ENCODE measurements at regions not wholly inside any gene's neighbourhood (a gene's known extent, or its start where the extent isn't known, plus 50 kb on each side); places are given as distances from the start of the nearest gene placed in this dataset.
A peak's percentile ranks its signal among the peaks of the same experiment; 100 is the strongest.

DNA sequence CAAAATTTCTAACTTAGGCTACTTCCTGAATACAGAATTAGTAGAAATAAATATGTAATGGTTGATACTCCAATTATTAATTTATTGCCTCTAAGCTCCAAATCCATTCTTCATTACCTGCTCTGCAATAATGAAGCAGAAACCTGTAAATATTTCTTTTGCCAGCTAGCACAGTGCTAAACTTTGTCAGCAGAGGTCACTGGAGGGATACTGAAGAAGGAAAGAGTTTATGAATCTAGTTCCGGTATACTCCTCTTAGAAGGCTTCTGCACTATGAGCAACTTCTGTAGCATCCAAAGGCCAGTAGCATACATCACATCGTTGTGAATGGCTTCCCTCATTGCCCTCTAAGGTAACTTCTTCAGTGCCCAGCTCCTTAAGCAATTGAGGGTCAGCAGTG is 81.0 kb upstream of the LHX8 start:
- no TSS peak for BruUV-seq (replicated peaks)
- H3K36me3 ChIP-seq (ENCODE audit: control insufficient read depth in 2 of 2, insufficient read depth in 2 of 2, low read length in 1 of 2), result no peaks in the 10 kb centered on the region
- no peak overlapping the region for H2AFZ ChIP-seq (ENCODE audit: control insufficient read depth, low read depth, low read length)
- H3K4me3 ChIP-seq, result no peak overlapping the region
- intact Hi-C loops (cut with micrococcal nuclease; ENCODE audit: unreplicated experiment), result no loop called here
- ChIA-PET POLR2A (no interaction called here), RAD21 (ENCODE audit: unreplicated experiment) (no interaction called here), CTCF (interaction anchor here (1.0 kb wide), 1 partner anchor 148 kb away, joined by 3 read pairs; no protein-coding TSS in a partner anchor), SMC1A (ENCODE audit: uncharacterized antibody, unreplicated experiment) (no interaction called here)
- no peaks in the 10 kb centered on the region for H4K20me1 ChIP-seq (ENCODE audit: control insufficient read depth, insufficient read depth)
- H3K27me3 ChIP-seq (replicated peaks in 1 of 2; ENCODE audit: control insufficient read depth in 2 of 2, insufficient read depth in 2 of 2, low read length in 1 of 2), result no peaks in the 10 kb centered on the region
- DNase-seq (ENCODE audit: low read depth, low spot score) (no peak), FAIRE-seq (no peak), ATAC-seq (0 out of 3 replicates have a peak, but pooled peaks have one; percentile 30)
- no peaks in the 10 kb centered on the region for H3K79me2 ChIP-seq (ENCODE audit: control insufficient read depth, insufficient read depth, low read length)
- in situ Hi-C loops (cut with MboI), result no loop called here
- no peak overlapping the region for H3K9ac ChIP-seq (ENCODE audit: control insufficient read depth, insufficient read depth, low read length)
- TF ChIP-seq, protein P1, sequence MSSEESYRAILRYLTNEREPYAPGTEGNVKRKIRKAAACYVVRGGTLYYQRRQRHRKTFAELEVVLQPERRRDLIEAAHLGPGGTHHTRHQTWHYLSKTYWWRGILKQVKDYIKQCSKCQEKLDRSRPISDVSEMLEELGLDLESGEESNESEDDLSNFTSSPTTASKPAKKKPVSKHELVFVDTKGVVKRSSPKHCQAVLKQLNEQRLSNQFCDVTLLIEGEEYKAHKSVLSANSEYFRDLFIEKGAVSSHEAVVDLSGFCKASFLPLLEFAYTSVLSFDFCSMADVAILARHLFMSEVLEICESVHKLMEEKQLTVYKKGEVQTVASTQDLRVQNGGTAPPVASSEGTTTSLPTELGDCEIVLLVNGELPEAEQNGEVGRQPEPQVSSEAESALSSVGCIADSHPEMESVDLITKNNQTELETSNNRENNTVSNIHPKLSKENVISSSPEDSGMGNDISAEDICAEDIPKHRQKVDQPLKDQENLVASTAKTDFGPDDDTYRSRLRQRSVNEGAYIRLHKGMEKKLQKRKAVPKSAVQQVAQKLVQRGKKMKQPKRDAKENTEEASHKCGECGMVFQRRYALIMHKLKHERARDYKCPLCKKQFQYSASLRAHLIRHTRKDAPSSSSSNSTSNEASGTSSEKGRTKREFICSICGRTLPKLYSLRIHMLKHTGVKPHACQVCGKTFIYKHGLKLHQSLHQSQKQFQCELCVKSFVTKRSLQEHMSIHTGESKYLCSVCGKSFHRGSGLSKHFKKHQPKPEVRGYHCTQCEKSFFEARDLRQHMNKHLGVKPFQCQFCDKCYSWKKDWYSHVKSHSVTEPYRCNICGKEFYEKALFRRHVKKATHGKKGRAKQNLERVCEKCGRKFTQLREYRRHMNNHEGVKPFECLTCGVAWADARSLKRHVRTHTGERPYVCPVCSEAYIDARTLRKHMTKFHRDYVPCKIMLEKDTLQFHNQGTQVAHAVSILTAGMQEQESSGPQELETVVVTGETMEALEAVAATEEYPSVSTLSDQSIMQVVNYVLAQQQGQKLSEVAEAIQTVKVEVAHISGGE (CRISPR knock-in tag; IDR thresholded peaks at IDR 0.05), result no peak
- TF ChIP-seq MXI1 (IDR thresholded peaks at IDR 0.05; ENCODE audit: low read depth, low read length) (no peak), POLR2AphosphoS2 (IDR thresholded peaks at IDR 0.05; ENCODE audit: low read depth, low read length) (no peak), HDAC6 (IDR thresholded peaks at IDR 0.05; ENCODE audit: unreplicated experiment) (no peak), ZSCAN29 (IDR thresholded peaks at IDR 0.05) (no peak), WRNIP1 (IDR thresholded peaks at IDR 0.05; ENCODE audit: borderline replicate concordance, low read depth, low read length) (no peak), NRF1 (conservative IDR thresholded peaks at IDR 0.05; ENCODE audit: low read depth, low read length) (no peak), RFX5 (IDR thresholded peaks at IDR 0.05; ENCODE audit: low read depth, low read length) (no peak), NFXL1 (IDR thresholded peaks at IDR 0.05; ENCODE audit: borderline replicate concordance) (no peak), NR2F1 (conservative IDR thresholded peaks at IDR 0.05) (no peak), RUNX3 (IDR thresholded peaks at IDR 0.05; ENCODE audit: low read length) (no peak), HDGF (IDR thresholded peaks at IDR 0.05) (no peak), SP1 (IDR thresholded peaks at IDR 0.05; ENCODE audit: low read depth, low read length) (no peak), EED (IDR thresholded peaks at IDR 0.05; ENCODE audit: low read depth) (no peak), TAF1 (IDR thresholded peaks at IDR 0.05; ENCODE audit: borderline replicate concordance, low read depth, low read length) (no peak)
- TF ChIP-seq, protein P2, sequence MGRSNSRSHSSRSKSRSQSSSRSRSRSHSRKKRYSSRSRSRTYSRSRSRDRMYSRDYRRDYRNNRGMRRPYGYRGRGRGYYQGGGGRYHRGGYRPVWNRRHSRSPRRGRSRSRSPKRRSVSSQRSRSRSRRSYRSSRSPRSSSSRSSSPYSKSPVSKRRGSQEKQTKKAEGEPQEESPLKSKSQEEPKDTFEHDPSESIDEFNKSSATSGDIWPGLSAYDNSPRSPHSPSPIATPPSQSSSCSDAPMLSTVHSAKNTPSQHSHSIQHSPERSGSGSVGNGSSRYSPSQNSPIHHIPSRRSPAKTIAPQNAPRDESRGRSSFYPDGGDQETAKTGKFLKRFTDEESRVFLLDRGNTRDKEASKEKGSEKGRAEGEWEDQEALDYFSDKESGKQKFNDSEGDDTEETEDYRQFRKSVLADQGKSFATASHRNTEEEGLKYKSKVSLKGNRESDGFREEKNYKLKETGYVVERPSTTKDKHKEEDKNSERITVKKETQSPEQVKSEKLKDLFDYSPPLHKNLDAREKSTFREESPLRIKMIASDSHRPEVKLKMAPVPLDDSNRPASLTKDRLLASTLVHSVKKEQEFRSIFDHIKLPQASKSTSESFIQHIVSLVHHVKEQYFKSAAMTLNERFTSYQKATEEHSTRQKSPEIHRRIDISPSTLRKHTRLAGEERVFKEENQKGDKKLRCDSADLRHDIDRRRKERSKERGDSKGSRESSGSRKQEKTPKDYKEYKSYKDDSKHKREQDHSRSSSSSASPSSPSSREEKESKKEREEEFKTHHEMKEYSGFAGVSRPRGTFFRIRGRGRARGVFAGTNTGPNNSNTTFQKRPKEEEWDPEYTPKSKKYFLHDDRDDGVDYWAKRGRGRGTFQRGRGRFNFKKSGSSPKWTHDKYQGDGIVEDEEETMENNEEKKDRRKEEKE (IDR thresholded peaks at IDR 0.05), result no peak
- TF ChIP-seq, protein P3, sequence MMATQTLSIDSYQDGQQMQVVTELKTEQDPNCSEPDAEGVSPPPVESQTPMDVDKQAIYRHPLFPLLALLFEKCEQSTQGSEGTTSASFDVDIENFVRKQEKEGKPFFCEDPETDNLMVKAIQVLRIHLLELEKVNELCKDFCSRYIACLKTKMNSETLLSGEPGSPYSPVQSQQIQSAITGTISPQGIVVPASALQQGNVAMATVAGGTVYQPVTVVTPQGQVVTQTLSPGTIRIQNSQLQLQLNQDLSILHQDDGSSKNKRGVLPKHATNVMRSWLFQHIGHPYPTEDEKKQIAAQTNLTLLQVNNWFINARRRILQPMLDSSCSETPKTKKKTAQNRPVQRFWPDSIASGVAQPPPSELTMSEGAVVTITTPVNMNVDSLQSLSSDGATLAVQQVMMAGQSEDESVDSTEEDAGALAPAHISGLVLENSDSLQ (IDR thresholded peaks at IDR 0.05), result no peak
- H3K4me2 ChIP-seq (ENCODE audit: control insufficient read depth, insufficient read depth), result no peak overlapping the region
- no peak overlapping the region for H3K27ac ChIP-seq (ENCODE audit: control insufficient read depth, insufficient read depth)
- 0% methylated on average over 2 of the region's 2 CpGs for WGBS (ENCODE audit: insufficient coverage, insufficient replicate concordance, low lambda C conversion rate, missing lambda C conversion rate)
- H3K4me1 ChIP-seq (ENCODE audit: control insufficient read depth, insufficient read depth, low read length), result no peaks in the 10 kb centered on the region
- no peaks in the 10 kb centered on the region for H3K9me3 ChIP-seq (replicated peaks; ENCODE audit: control insufficient read depth, insufficient read depth, low read length)

Data from GM12878 (cell line).